ENCODE measurements at regions not wholly inside any gene's neighbourhood (a gene's known extent, or its start where the extent isn't known, plus 50 kb on each side); places are given as distances from the start of the nearest gene placed in this dataset.

- TF ChIP-seq CTCF (IDR thresholded peaks at IDR 0.05; ENCODE audit: poor library complexity): no peak
- TF ChIP-seq EZH2 (IDR thresholded peaks at IDR 0.05; ENCODE audit: borderline replicate concordance): no peak
Measured at GRCh38 chr5:8134609-8135008, 265.7 kb downstream of the MTRR start.
